Upper lobe of right lung (tissue), 1 donor: ENCODE measurements at regions not wholly inside any gene's neighbourhood (a gene's known extent, or its start where the extent isn't known, plus 50 kb on each side); places are given as distances from the start of the nearest gene placed in this dataset.

Experiments
- ATAC-seq: fragments of 200-7000 bp; cut with Tn5 transposase; one replicate; pipeline ENCODE4 v1.9.1; 2020; ENCODE audit warnings: mild to moderate bottlenecking, moderate library complexity
- DNase-seq: peaks from one replicate; pipeline ENCODE4 v3.0.0-alpha.2; 2020
- H3K27ac ChIP-seq: fragments of 200-600 bp; one replicate; pipeline ENCODE4 v1.8.0; 2022
- H3K27me3 ChIP-seq: fragments of 200-600 bp; one replicate; pipeline ENCODE4 v1.8.0; 2022; ENCODE audit warnings: mild to moderate bottlenecking
- H3K36me3 ChIP-seq: fragments of 200-600 bp; one replicate; pipeline ENCODE4 v1.8.0; 2022
- H3K4me1 ChIP-seq: fragments of 200-600 bp; one replicate; pipeline ENCODE4 v1.8.0; 2022
- H3K4me3 ChIP-seq: fragments of 200-600 bp; one replicate; pipeline ENCODE4 v1.8.0; 2022; ENCODE audit warnings: mild to moderate bottlenecking
- H3K9me3 ChIP-seq: fragments of 200-600 bp; one replicate; pipeline ENCODE4 v1.8.0; 2022
- CTCF ChIP-seq: fragments of 200-600 bp; IDR thresholded peaks from one replicate; pipeline ENCODE4 v1.8.0; 2022; ENCODE audit warnings: antibody characterized with exemption
- intact Hi-C: fragments of 100-400 bp; cut with DNase I; formaldehyde crosslinking; loops from one replicate; pipeline ENCODE4 v1.11.0; 2022
- donor health status: DM: no; HTN: yes; CAD: no; lungs with severe emphysema.

- intact Hi-C loops, result no loop called here
- TF ChIP-seq CTCF, result no peak
- Histone ChIP-seq H3K36me3 (no peaks in the 10 kb centered on the region), H3K4me1 (no peaks in the 10 kb centered on the region), H3K27ac (no peak overlapping the region), H3K27me3 (no peaks in the 10 kb centered on the region), H3K9me3 (no peaks in the 10 kb centered on the region), H3K4me3 (no peak overlapping the region)
- no peak for DNase-seq
- ATAC-seq, result no peak
Observed at GRCh38 chr7:46428295-46428694, 507.2 kb upstream of the IGFBP3 start.

GRCh38 chr7:46424934-46425333 lies 503.9 kb upstream of the IGFBP3 start:
- TF ChIP-seq CTCF, result no peak
- Histone ChIP-seq H3K36me3 (no peaks in the 10 kb centered on the region), H3K4me1 (no peaks in the 10 kb centered on the region), H3K27me3 (no peaks in the 10 kb centered on the region), H3K9me3 (no peaks in the 10 kb centered on the region), H3K27ac (no peak overlapping the region), H3K4me3 (no peak overlapping the region)
- no peak for ATAC-seq
- DNase-seq, result no peak
- intact Hi-C loops, result no loop called here

DNA sequence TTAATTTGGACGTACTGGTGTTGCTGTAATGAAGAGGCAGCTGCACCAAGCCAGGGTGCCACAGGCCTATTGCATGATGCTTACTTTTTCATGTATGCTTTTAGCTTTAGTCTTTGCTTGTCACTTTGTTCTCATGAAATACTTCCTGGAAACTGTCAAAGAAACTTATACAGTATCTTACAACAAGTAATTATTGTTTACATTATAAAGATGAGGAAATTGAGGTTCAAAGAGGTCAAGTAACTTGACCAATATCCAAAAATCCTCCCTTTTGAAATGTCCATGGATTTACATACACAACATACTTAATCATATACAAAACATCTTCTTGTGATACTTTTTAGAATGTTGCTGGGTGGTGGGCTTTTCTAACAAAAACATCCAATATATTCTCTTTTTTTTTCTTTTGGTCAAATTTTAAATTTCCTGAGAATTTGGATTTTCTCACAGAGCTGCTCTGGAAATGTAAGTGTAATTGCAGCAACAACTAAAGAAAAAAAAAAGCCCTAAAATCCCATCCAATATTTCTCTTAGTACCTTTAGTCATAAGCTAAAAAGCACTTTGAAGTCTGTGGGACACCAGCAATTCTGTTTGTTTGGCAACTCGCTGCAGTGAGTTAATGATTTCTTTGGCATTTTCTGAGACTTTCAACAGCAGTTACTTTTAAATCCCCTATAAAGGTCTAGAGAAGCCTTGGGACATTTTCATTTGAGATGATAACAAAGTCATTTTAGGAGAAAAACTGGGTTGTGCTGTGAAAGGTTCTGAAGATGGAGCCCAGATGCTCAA lies 500.6 kb upstream of the IGFBP3 start:
- DNase-seq (no peak), ATAC-seq (no peak)
- Histone ChIP-seq H3K27me3 (no peaks in the 10 kb centered on the region), H3K36me3 (no peaks in the 10 kb centered on the region), H3K9me3 (no peaks in the 10 kb centered on the region), H3K4me1 (no peaks in the 10 kb centered on the region), H3K27ac (no peak overlapping the region), H3K4me3 (no peak overlapping the region)
- intact Hi-C loops, result no loop called here
- no peak for TF ChIP-seq CTCF

DNA sequence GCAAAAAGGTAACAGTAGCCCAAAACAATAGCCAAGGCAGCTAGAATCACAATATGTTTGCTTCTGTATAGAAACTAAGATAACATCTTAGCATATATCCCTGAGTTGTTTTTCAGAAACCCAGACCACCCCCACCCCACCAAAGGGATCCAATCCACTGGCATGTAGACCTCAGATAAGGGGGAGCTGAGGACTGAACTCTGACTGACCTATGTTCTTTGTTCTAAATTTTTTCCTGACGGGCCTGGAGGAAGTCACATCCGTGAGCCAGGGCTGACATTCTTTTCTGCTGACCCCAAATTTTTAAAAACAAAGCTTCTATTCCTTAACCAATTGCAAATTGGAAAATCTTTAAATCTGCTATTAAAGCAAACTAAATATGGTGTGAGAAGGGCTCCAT lies 493.9 kb upstream of the IGFBP3 start:
- H3K4me3 ChIP-seq, result no peak overlapping the region
- H3K27ac ChIP-seq, result no peak overlapping the region
- intact Hi-C loops, result no loop called here
- H3K36me3 ChIP-seq, result no peaks in the 10 kb centered on the region
- no peaks in the 10 kb centered on the region for H3K9me3 ChIP-seq
- TF ChIP-seq CTCF, result no peak
- no peaks in the 10 kb centered on the region for H3K4me1 ChIP-seq
- ATAC-seq (no peak), DNase-seq (no peak)
- H3K27me3 ChIP-seq, result no peaks in the 10 kb centered on the region

DNA sequence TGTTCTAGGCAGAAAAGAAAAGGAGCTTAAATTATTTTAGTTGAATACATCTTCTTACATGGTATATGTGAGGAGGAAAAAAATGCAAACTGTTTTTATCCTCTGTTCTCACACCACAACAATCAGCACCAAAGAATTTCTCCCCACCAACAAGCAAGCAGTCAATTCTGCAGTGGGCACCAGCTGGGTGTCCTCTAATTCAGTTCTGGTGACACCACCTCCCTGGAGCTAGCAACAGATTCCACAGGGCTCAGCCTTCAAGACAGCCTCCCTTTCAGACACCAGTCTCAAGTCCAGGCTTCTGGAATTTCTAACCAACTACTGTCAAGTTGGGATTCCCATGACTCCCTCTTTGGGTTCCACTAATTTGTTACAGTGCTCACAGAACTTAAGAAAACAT lies 490.2 kb upstream of the IGFBP3 start:
- intact Hi-C loops, result no loop called here
- no peaks in the 10 kb centered on the region for H3K4me1 ChIP-seq
- ATAC-seq, result no peak

More for the DNA sequence above, 490.2 kb upstream of the IGFBP3 start:
- Histone ChIP-seq H3K36me3 (no peaks in the 10 kb centered on the region), H3K27ac (no peak overlapping the region), H3K9me3 (no peaks in the 10 kb centered on the region), H3K27me3 (no peaks in the 10 kb centered on the region), H3K4me3 (no peak overlapping the region)
- no peak for TF ChIP-seq CTCF
- no peak for DNase-seq
